Endothelial cell of umbilical vein (primary cell): ENCODE measurements at regions not wholly inside any gene's neighbourhood (a gene's known extent, or its start where the extent isn't known, plus 50 kb on each side); places are given as distances from the start of the nearest gene placed in this dataset.

Experiments used
- BruUV-seq: library from RNA; stranded (reverse); fragments of 400-500 nt; replicated peaks from 2 replicates; lab custom pipeline; 2021; lab: Mats Ljungman, UMichigan
- CTCF ChIA-PET: fragments of 300-600, 350-600 bp; sonication (Branson Sonifier 250); formaldehyde crosslinking; loops from one replicate; lab custom pipeline; 2021; ENCODE audit warnings: antibody characterized with exemption, inconsistent platforms; lab: Charles Lee
- POLR2A ChIA-PET: fragments of 300-600, 350-600 bp; sonication (Branson Sonifier 250); formaldehyde crosslinking; loops from one replicate; lab custom pipeline; 2021; ENCODE audit warnings: antibody characterized with exemption, inconsistent platforms; lab: Charles Lee
- DNase-seq: peaks from one replicate; pipeline ENCODE4 v3.0.0-alpha.2; 2011; ENCODE audit warnings: low read depth, low spot score
- FAIRE-seq: peaks from 2 replicates; lab custom pipeline; 2011; peaks lifted over from hg19 to GRCh38; lab: Jason Lieb, UNC
- H2AFZ ChIP-seq: 2 replicates; pipeline ENCODE4 v1.6.0; 2012; ENCODE audit warnings: low read depth, low read length, control low read depth, inconsistent platforms
- H3K27ac ChIP-seq: 2 replicates; pipeline ENCODE4 v1.5.1; 2011; ENCODE audit warnings: low read depth, mild to moderate bottlenecking, control low read depth, low read length, moderate library complexity; ENCODE audit not compliant: insufficient read depth
- H3K27me3 ChIP-seq, 2 experiments: 2 replicates each; pipeline versions ENCODE4 v1.6.0 to v1.6.1; 2011; ENCODE audit warnings: low read length in 2 of 2, mixed read lengths in 1 of 2; ENCODE audit not compliant: control insufficient read depth in 2 of 2, insufficient read depth in 2 of 2
- H3K36me3 ChIP-seq, 2 experiments: 2 replicates in 1 of 2; 3 replicates in 1 of 2; pipeline ENCODE4 v1.5.1; 2011; ENCODE audit warnings: low read length in 2 of 2, mild to moderate bottlenecking in 1 of 2, moderate library complexity in 1 of 2; ENCODE audit not compliant: control insufficient read depth in 2 of 2, insufficient read depth in 2 of 2; ENCODE audit errors: extremely low read depth in 1 of 2
- H3K4me1 ChIP-seq: 3 replicates; pipeline ENCODE4 v1.5.1; 2011; ENCODE audit warnings: mild to moderate bottlenecking, low read length; ENCODE audit not compliant: control insufficient read depth, insufficient read depth; ENCODE audit errors: extremely low read depth
- H3K4me2 ChIP-seq: 2 replicates; pipeline ENCODE4 v1.6.1; 2011; ENCODE audit warnings: low read length, control low read depth, mixed read lengths; ENCODE audit not compliant: insufficient read depth
- H3K4me3 ChIP-seq, 3 experiments: fragments of 200-600 bp in 1 of 3; sonication (generic), shearing (Covaris generic) in 1 of 3; replicated peaks in 1 of 3; 2 replicates each; pipeline ENCODE4 v1.5.1; 2011 to 2016; ENCODE audit warnings: control low read depth in 3 of 3, low read length in 3 of 3, mild to moderate bottlenecking in 2 of 3, inconsistent platforms in 1 of 3, low read depth in 1 of 3, moderate library complexity in 1 of 3; ENCODE audit not compliant: insufficient read depth in 1 of 3
- H3K79me2 ChIP-seq: 2 replicates; pipeline ENCODE4 v1.6.0; 2012; ENCODE audit warnings: low read length, inconsistent platforms; ENCODE audit not compliant: control insufficient read depth, insufficient read depth
- H3K9ac ChIP-seq: replicated peaks from 2 replicates; pipeline ENCODE3; 2011; ENCODE audit warnings: low read length, control low read depth; ENCODE audit not compliant: insufficient read depth; ENCODE audit errors: extremely low read depth
- H3K9me1 ChIP-seq: replicated peaks from 3 replicates; pipeline ENCODE4 v1.6.0; 2011; ENCODE audit warnings: mild to moderate bottlenecking, low read length; ENCODE audit not compliant: control insufficient read depth, insufficient read depth; ENCODE audit errors: extremely low read depth
- H3K9me3 ChIP-seq: replicated peaks from 2 replicates; pipeline ENCODE4 v1.5.1; 2012; ENCODE audit warnings: low read length, inconsistent platforms; ENCODE audit not compliant: control insufficient read depth, insufficient read depth
- H4K20me1 ChIP-seq: replicated peaks from 2 replicates; pipeline ENCODE3; 2011; ENCODE audit warnings: mild to moderate bottlenecking, low read length; ENCODE audit not compliant: control insufficient read depth, insufficient read depth; ENCODE audit errors: extremely low read depth
- EZH2 ChIP-seq: IDR thresholded peaks from 2 replicates; pipeline ENCODE4 v1.6.1; 2012; ENCODE audit warnings: borderline replicate concordance, low read depth, mild to moderate bottlenecking, moderate library complexity, low read length, inconsistent platforms; ENCODE audit not compliant: severe bottlenecking
- FOS ChIP-seq: IDR thresholded peaks from 2 replicates; pipeline ENCODE4 v1.6.1; 2011; ENCODE audit warnings: mild to moderate bottlenecking, low read length, moderate library complexity, borderline replicate concordance; ENCODE audit not compliant: insufficient read depth
- GATA2 ChIP-seq: IDR thresholded peaks from 2 replicates; pipeline ENCODE4 v1.7.0; 2011; ENCODE audit warnings: low read depth, mild to moderate bottlenecking, moderate library complexity, mixed read lengths, low read length; ENCODE audit not compliant: insufficient read length, insufficient read depth
- JUN ChIP-seq: IDR thresholded peaks from 2 replicates; pipeline ENCODE4 v1.6.1; 2011; ENCODE audit warnings: borderline replicate concordance, low read depth; ENCODE audit not compliant: insufficient read length, insufficient read depth
- MYC ChIP-seq: IDR thresholded peaks from one replicate; pipeline ENCODE4 v1.6.1; 2011; ENCODE audit warnings: mild to moderate bottlenecking, low read depth, low read length
- POLR2A ChIP-seq: IDR thresholded peaks from 2 replicates; pipeline ENCODE4 v1.6.1; 2012; ENCODE audit warnings: low read depth, mild to moderate bottlenecking, control low read depth, low read length
- POLR2AphosphoS5 ChIP-seq: IDR thresholded peaks from 2 replicates; pipeline ENCODE4 v1.6.1; 2012; ENCODE audit warnings: low read depth, mild to moderate bottlenecking, control low read depth, low read length, moderate library complexity; ENCODE audit not compliant: insufficient read depth
- dilution Hi-C: fragments of 300-500 bp; cut with MboI; formaldehyde crosslinking; loops from one replicate; pipeline ENCODE4 v1.15.0; 2019; ENCODE audit warnings: low sequenced_read_pairs; ENCODE audit not compliant: extremely low pct_ligation_motif_present
- intact Hi-C: fragments of 100-400 bp; cut with micrococcal nuclease; formaldehyde crosslinking; loops from one replicate; pipeline ENCODE4 v1.10.0; 2022
- TF ChIP-seq, protein P1 (sequence below): IDR thresholded peaks from 2 replicates; pipeline ENCODE4 v1.6.1; 2011; ENCODE audit not compliant: insufficient read depth, insufficient read length
- TF ChIP-seq, protein P2 (sequence below), 2 donors: IDR thresholded peaks; 1 replicate in 1 of 2; 2 replicates in 1 of 2; pipeline ENCODE4 v1.5.1; 2011; ENCODE audit warnings: low read length in 2 of 2, mild to moderate bottlenecking in 2 of 2, moderate library complexity in 2 of 2, control low read depth in 1 of 2, inconsistent platforms in 1 of 2, low read depth in 1 of 2; ENCODE audit not compliant: insufficient read depth in 1 of 2; ENCODE audit errors: extremely low read depth in 1 of 2

DNA sequence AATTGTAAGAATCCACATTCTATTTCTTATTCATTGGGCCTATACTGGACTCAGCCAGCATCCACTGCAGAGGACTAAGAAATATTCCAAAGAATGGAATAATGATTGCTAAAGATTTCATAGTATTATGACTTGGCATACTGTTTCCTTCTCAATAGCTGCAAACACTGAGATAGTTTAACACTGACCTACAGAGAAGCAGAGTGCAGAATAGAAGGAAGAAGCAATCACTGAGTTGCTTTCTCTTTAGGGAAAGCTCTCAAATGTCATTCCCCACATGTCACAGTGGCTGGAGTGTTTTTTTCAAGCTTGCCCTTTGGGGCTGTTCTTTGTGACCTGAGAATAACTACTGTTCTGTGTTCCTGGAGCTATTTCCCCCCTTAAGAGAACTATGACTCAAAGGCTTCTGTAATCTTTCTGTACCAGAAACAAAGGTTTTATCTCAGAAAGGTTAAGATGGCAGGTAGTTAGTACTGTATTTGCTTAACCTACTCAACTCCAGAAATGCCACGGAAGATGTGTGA is 243.6 kb upstream of the LUZP2 start:
- H3K36me3 ChIP-seq: no peaks in the 10 kb centered on the region
- intact Hi-C loops (no loop called here), dilution Hi-C loops (no loop called here)
- no peak overlapping the region for H3K4me3 ChIP-seq
- CTCF ChIA-PET: interaction anchor here (0.7 to 1.3 kb wide), 6 partner anchors 9 to 1373 kb away, joined by 3 to 4 read pairs (median 3); no protein-coding TSS in a partner anchor
- H3K79me2 ChIP-seq: no peaks in the 10 kb centered on the region
- H3K4me1 ChIP-seq: peaks cover 5% of the 10 kb centered on the region
- H3K27me3 ChIP-seq: no peaks in the 10 kb centered on the region
- FAIRE-seq: no peak
- H3K4me2 ChIP-seq: no peak overlapping the region
- peak; percentile 71 for DNase-seq
- no peaks in the 10 kb centered on the region for H3K9me1 ChIP-seq
- BruUV-seq: no TSS peak
- no peak overlapping the region for H3K9ac ChIP-seq
- TF ChIP-seq GATA2 (peak; percentile 48), EZH2 (no peak)
- H3K9me3 ChIP-seq: no peaks in the 10 kb centered on the region
- H4K20me1 ChIP-seq: no peaks in the 10 kb centered on the region
- H3K27ac ChIP-seq: no peak overlapping the region
- POLR2A ChIA-PET: interaction anchor here (0.7 kb wide), 1 partner anchor 59 kb away, joined by 4 read pairs; no protein-coding TSS in a partner anchor
- no peak overlapping the region for H2AFZ ChIP-seq

DNA sequence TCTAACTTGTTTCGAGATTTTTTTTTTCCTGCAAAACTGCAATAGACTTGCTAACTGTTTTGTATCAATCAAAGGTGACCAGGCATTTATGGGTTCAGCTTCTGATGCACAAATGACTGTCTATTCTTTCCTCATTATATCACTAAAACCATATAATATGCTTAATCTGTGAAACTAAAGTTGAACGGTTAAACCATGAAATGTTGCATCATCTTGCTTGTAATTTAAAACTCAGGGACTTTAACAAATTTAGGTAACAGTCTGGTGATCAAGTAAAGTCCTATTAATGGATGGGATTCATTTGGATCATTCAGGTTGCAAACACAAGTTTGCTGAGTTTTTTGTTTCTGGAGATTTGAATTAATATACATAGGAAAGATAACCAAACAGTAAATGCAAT is 232.0 kb upstream of the LUZP2 start:
- intact Hi-C loops (no loop called here), dilution Hi-C loops (no loop called here)
- Histone ChIP-seq H3K36me3 (no peaks in the 10 kb centered on the region), H4K20me1 (no peaks in the 10 kb centered on the region), H3K9me1 (no peaks in the 10 kb centered on the region), H3K27me3 (no peaks in the 10 kb centered on the region), H3K9me3 (no peaks in the 10 kb centered on the region), H2AFZ (no peak overlapping the region), H3K27ac (no peak overlapping the region), H3K4me1 (no peaks in the 10 kb centered on the region), H3K79me2 (no peaks in the 10 kb centered on the region), H3K4me3 (no peak overlapping the region), H3K9ac (no peak overlapping the region), H3K4me2 (no peak overlapping the region)
- ChIA-PET POLR2A (no interaction called here), CTCF (no interaction called here)
- no TSS peak for BruUV-seq
- TF ChIP-seq, protein P1, sequence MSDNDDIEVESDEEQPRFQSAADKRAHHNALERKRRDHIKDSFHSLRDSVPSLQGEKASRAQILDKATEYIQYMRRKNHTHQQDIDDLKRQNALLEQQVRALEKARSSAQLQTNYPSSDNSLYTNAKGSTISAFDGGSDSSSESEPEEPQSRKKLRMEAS: no peak
- TF ChIP-seq EZH2 (no peak), MYC (no peak), JUN (no peak), POLR2AphosphoS5 (no peak), GATA2 (no peak), POLR2A (no peak), FOS (no peak)
- TF ChIP-seq, protein P2, sequence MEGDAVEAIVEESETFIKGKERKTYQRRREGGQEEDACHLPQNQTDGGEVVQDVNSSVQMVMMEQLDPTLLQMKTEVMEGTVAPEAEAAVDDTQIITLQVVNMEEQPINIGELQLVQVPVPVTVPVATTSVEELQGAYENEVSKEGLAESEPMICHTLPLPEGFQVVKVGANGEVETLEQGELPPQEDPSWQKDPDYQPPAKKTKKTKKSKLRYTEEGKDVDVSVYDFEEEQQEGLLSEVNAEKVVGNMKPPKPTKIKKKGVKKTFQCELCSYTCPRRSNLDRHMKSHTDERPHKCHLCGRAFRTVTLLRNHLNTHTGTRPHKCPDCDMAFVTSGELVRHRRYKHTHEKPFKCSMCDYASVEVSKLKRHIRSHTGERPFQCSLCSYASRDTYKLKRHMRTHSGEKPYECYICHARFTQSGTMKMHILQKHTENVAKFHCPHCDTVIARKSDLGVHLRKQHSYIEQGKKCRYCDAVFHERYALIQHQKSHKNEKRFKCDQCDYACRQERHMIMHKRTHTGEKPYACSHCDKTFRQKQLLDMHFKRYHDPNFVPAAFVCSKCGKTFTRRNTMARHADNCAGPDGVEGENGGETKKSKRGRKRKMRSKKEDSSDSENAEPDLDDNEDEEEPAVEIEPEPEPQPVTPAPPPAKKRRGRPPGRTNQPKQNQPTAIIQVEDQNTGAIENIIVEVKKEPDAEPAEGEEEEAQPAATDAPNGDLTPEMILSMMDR (IDR thresholded peaks at IDR 0.05; ENCODE audit: extremely low read depth in 1 of 2, insufficient read depth in 1 of 2, low read depth in 1 of 2, low read length in 2 of 2): no peak
- no peak for DNase-seq
- no peak for FAIRE-seq
